HK-2 (cell line): ENCODE measurements at regions not wholly inside any gene's neighbourhood (a gene's known extent, or its start where the extent isn't known, plus 50 kb on each side); places are given as distances from the start of the nearest gene placed in this dataset.
"Not testable (repeated sequence)": the region's sequence is repeated elsewhere in the genome, so short reads cannot be mapped to it uniquely, and the experiment has no call there.

Source experiments
- DNase-seq: peaks from one replicate; pipeline ENCODE4 v3.0.0-alpha.2; 2018; ENCODE audit not compliant: unreplicated experiment

DNA sequence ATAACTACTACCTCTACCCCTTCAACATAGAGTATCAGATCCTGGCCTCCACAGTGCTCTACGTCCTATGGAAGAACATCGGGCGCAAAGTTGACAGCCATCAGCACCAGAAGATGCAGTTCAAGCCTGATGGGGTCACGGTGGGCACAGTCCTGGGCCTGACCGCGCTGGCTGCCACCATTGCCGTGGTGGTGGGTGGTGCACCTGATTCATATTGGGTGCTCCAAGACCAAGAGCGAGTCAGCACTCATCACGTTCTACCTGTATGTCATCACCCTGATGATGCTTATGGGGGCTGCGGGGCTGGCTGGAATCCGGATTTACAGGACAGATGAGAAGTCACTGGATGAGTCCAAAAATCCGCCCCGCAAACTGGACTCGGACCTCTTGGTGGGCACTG, 846.4 kb downstream of the RPIA start:
- DNase-seq, result not testable (repeated sequence)

DNA sequence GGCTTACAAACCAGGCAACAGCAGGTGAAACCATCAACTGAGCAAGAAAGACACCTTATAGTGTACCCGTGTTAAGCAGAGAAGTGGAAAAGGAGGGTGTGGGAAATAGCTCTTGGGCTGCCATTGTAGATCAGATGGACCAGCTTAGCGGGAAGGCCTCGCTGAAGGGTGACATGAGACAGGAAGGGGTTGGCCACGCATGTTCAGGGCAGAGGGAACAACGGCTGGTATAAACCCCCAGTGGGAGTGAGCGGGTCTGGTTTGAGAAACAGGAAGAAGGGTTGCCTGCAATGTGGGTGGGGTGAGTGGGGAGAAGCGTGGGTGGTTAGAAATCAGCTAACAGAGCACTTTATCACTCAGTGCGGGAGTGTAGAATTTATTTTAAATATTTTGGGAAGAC, 852.6 kb downstream of the RPIA start:
- not testable (repeated sequence) for DNase-seq

- not testable (repeated sequence) for DNase-seq
These were observed 887.7 kb downstream of the RPIA start for GRCh38 chr2:89579154-89579553.

- not testable (repeated sequence) for DNase-seq
These were observed 891.3 kb downstream of the RPIA start for GRCh38 chr2:89582816-89583215.

GRCh38 chr2:89584046-89584445, 892.6 kb downstream of the RPIA start:
- DNase-seq, result not testable (repeated sequence)

DNA sequence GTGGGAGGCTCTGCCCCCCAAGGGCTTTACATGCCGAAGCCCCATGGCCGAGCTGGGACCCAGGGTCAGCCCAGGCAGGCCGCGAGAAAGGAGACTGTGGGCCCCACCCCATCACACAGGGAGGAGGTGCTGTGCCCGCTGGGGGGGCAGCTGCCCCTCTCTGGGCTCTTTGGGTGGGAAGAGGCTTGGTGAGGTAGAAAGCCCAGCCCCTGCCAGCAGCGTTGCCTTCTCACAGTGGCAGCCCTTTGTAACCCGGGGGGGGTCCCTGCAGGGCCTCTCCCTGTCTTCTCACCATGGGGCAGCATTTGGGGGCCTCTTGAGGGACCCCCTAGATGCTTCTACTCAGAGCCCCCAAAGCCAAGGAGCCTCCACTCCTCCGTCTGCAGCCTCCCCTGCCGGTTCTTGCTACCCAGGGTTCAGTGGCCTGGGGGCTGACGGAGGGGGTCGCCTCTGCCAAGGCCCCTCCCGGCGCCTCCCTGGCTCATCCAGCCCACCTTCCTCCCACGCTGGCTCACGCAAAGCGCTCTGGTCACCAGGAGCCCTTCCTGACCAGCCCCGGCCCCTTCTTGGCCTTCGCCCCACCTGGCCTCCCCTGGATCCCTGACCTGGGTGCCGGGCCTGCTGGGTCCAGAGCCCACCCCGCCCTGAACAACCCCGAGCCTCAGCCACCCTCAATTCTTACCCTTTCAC, 893.5 kb downstream of the RPIA start:
- DNase-seq, result not testable (repeated sequence)

DNA sequence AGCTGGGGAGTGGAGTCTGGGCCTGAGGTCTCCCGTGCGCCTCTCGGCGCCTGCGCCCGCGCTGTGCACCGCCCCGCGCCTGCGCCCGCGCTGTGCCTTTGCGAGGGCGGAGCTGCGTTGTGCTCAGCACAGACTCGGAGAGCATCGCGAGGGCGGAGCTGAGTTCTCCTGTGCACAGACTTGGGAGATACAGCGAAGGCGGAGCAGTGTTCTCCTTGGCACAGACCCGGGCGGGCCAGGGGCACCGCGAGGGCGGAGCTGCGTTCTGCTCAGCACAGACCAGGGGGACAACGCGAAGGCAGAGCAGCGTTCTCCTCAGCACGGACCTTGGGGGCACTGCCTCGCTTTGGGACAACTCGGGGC, 894.1 kb downstream of the RPIA start:
- peak; percentile 63 for DNase-seq

DNA sequence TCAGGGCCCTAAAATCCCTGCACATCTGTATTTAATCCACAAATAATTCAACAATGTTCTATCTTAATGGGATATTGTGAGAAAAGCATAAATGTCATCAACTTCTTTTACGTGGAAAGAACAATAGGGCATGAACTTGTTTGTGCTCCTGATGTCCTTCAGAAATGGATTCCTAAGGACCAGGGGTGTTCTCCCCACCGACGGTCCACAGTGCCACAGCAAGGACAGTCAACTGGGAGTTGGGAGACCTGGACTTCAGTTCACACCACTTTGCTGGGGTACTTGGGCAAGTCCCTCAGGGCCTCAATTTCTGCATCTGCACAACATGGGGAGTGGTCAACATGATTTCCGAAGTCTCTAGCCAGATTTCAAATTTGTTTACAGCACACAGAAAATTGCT, 908.4 kb downstream of the RPIA start:
- DNase-seq, result not testable (repeated sequence)

- DNase-seq, result not testable (repeated sequence)
These were observed 915.0 kb downstream of the RPIA start for GRCh38 chr2:89606514-89606913.

GRCh38 chr2:89610207-89610926, 918.9 kb downstream of the RPIA start:
- DNase-seq, result not testable (repeated sequence)

DNA sequence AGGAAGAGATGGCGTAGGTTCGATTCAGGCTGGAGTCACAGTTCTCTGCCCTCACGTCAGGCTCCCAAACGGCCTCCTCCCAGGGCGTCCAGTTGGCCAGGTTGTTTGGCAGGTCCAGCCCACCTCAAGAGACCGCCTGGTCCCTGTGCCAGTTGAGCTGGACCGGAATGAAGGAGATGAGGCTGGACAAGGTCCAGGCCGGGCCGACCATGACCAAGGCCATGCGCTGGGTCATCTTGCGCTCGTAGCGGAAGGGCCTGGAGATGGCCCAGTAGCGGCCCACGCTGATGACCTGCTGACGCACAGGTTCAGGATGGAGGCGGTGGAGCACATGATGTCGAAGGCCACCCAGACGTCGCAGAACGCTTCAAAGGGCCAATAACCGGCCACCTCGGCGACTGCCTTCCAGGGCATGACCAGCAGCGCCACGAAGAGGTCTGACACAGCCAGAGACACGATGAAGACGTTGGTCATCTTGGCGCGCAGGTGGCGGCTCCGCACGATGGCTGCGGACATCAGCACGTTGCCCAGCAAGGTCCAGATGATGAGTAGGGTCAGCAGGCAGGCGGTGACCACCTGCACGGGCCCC, 919.5 kb downstream of the RPIA start:
- not testable (repeated sequence) for DNase-seq

DNA sequence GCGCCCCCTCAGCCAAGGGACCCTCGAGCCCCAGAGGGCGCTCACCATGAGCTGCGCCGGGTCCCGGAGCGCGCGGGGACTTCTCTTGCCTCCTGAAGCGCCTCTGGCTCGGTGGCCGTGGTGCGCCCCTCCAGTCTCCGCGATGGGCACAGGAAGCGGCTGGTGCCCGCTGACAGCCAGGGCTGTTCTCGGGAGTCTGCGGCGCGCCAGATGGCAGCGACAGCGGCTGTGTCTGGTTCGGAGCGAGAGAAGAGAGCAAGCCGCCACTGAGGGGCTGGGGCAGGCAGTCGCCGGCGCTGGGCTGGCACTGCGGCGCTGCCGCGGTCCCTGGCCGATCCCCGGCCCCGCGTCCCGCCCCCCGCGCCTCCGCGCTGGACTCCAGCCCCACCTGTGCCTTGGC, 920.2 kb downstream of the RPIA start:
- not testable (repeated sequence) for DNase-seq

- DNase-seq, result not testable (repeated sequence)
These were observed 957.8 kb downstream of the RPIA start for GRCh38 chr2:89649268-89649667.

DNA sequence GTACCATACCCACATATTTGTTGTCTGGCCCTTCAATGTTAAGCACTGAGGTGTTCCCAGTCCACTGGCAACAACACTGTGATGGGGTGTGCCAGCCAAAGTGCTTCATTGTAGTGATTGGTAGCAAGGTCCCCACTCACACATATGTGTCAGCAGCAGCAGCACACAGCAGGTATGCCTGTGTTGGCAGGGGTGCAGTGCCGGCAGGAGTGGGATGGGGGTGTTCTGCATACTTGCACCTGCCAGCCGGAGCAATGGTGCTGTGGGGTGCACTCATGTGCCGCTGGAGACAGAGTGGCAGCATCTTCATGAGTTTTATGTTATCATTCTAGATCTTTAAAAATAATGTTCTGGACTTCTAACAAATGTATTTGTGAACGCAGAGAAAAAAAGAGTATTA, 987.8 kb downstream of the RPIA start:
- not testable (repeated sequence) for DNase-seq
